ENCODE measurements at regions not wholly inside any gene's neighbourhood (a gene's known extent, or its start where the extent isn't known, plus 50 kb on each side); places are given as distances from the start of the nearest gene placed in this dataset.
"Not testable (repeated sequence)": the region's sequence is repeated elsewhere in the genome, so short reads cannot be mapped to it uniquely, and the experiment has no call there.

GRCh38 chr15:96186105-96186504 is 144.4 kb upstream of the NR2F2 start:
- Histone ChIP-seq H3K36me3 (ENCODE audit: insufficient read depth, low read length) (no peaks in the 10 kb centered on the region), H3K9ac (ENCODE audit: low read depth, low read length) (no peak overlapping the region), H3K4me1 (ENCODE audit: insufficient read depth, low read length) (peaks cover 13% of the 10 kb centered on the region), H3K9me3 (ENCODE audit: control insufficient read depth, insufficient read depth, low read length) (no peaks in the 10 kb centered on the region)

- no peaks in the 10 kb centered on the region for H3K9me3 ChIP-seq (ENCODE audit: control insufficient read depth, insufficient read depth, low read length)
- no peak overlapping the region for H3K9ac ChIP-seq (ENCODE audit: low read depth, low read length)
- peaks cover 8% of the 10 kb centered on the region for H3K4me1 ChIP-seq (ENCODE audit: insufficient read depth, low read length)
- no peaks in the 10 kb centered on the region for H3K36me3 ChIP-seq (ENCODE audit: insufficient read depth, low read length)
Measured at GRCh38 chr15:96187341-96188305, 142.9 kb upstream of the NR2F2 start.

GRCh38 chr15:96197721-96198120 is 132.8 kb upstream of the NR2F2 start:
- H3K4me1 ChIP-seq (ENCODE audit: insufficient read depth, low read length), result no peaks in the 10 kb centered on the region
- no peaks in the 10 kb centered on the region for H3K36me3 ChIP-seq (ENCODE audit: insufficient read depth, low read length)
- H3K9ac ChIP-seq (ENCODE audit: low read depth, low read length), result no peak overlapping the region
- no peaks in the 10 kb centered on the region for H3K9me3 ChIP-seq (ENCODE audit: control insufficient read depth, insufficient read depth, low read length)

- no peaks in the 10 kb centered on the region for H3K4me1 ChIP-seq (ENCODE audit: insufficient read depth, low read length)
- no peaks in the 10 kb centered on the region for H3K36me3 ChIP-seq (ENCODE audit: insufficient read depth, low read length)
- no peak overlapping the region for H3K9ac ChIP-seq (ENCODE audit: low read depth, low read length)
- no peaks in the 10 kb centered on the region for H3K9me3 ChIP-seq (ENCODE audit: control insufficient read depth, insufficient read depth, low read length)
Measured at GRCh38 chr15:96199111-96199510, 131.4 kb upstream of the NR2F2 start.

- no peaks in the 10 kb centered on the region for H3K4me1 ChIP-seq (ENCODE audit: insufficient read depth, low read length)
- no peaks in the 10 kb centered on the region for H3K36me3 ChIP-seq (ENCODE audit: insufficient read depth, low read length)
- no peak overlapping the region for H3K9ac ChIP-seq (ENCODE audit: low read depth, low read length)
- H3K9me3 ChIP-seq (ENCODE audit: control insufficient read depth, insufficient read depth, low read length), result no peaks in the 10 kb centered on the region
Measured at GRCh38 chr15:96200357-96200967, 130.0 kb upstream of the NR2F2 start.

DNA sequence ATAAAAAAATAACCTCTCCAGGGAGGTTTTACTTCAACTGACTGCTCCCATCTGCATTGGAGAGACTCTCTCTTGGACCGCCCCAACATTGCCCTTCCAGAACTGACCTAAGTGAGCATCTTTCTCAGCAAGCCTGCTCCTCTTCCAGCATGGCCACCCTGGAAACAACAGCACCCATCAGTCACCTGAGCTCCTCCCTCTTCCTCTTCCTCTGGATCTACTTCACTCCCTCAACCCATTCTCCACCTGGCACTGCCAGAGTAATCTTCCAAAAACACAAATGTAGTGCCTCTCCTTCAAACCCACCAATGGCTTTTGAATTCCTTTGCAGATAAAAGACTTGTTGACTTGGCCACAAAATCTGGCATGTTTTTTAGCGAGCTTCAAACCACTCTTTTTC is 128.8 kb upstream of the NR2F2 start:
- no peaks in the 10 kb centered on the region for H3K9me3 ChIP-seq (ENCODE audit: control insufficient read depth, insufficient read depth, low read length)
- H3K36me3 ChIP-seq (ENCODE audit: insufficient read depth, low read length), result no peaks in the 10 kb centered on the region
- no peaks in the 10 kb centered on the region for H3K4me1 ChIP-seq (ENCODE audit: insufficient read depth, low read length)
- H3K9ac ChIP-seq (ENCODE audit: low read depth, low read length), result no peak overlapping the region

DNA sequence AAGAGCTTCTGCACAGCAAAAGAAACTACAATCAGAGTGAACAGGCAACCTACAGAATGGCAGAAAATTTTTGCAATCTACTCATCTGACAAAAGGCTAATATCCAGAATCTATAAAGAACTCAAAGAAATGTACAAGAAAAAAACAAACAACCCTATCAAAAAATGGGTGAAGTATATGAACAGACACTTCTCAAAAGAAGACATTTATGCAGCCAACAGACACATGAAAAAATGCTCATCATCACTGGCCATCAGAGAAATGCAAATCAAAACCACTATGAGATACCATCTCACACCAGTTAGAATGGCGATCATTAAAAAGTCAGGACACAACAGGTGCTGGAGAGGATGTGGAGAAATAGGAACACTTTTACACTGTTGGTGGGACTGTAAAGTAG is 124.9 kb upstream of the NR2F2 start:
- H3K4me1 ChIP-seq (ENCODE audit: insufficient read depth, low read length); H3K9ac ChIP-seq (ENCODE audit: low read depth, low read length); H3K9me3 ChIP-seq (ENCODE audit: control insufficient read depth, insufficient read depth, low read length); H3K36me3 ChIP-seq (ENCODE audit: insufficient read depth, low read length): not testable (repeated sequence)

DNA sequence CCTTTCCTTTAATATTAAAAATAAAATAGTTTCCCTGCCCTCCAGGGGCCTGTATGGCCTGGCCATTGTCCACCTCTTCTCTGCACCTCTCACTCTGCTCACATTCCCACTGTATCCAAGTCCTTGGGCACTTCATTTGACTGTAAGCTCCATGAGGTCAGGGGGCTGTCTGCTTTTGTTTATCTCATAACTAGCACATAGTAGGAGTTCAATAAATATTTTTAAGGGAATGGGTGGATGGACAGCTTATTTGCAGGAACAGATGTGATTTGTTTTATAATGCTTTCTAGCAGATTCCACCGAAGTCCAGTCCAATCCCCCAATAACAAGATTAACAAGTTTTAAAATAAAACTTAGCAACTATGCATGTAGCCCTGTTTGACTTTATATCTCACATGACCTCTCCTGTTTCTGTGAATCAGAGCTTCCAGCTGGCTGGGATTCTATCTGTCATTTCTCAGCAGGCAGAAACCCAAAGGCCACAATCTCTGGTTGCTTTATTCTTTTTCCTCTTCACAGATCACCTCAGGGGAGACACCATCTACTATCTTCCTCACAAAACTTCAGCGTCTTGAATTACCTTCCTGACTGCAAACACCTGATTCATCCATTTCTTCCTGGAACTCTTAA is 123.0 kb upstream of the NR2F2 start:
- Histone ChIP-seq H3K4me1 (ENCODE audit: insufficient read depth, low read length) (no peaks in the 10 kb centered on the region), H3K9me3 (ENCODE audit: control insufficient read depth, insufficient read depth, low read length) (no peaks in the 10 kb centered on the region), H3K36me3 (ENCODE audit: insufficient read depth, low read length) (no peaks in the 10 kb centered on the region), H3K9ac (ENCODE audit: low read depth, low read length) (no peak overlapping the region)

GRCh38 chr15:96209285-96209735 is 121.2 kb upstream of the NR2F2 start:
- no peaks in the 10 kb centered on the region for H3K36me3 ChIP-seq (ENCODE audit: insufficient read depth, low read length)
- H3K9ac ChIP-seq (ENCODE audit: low read depth, low read length), result no peak overlapping the region
- H3K4me1 ChIP-seq (ENCODE audit: insufficient read depth, low read length), result no peaks in the 10 kb centered on the region
- no peaks in the 10 kb centered on the region for H3K9me3 ChIP-seq (ENCODE audit: control insufficient read depth, insufficient read depth, low read length)

DNA sequence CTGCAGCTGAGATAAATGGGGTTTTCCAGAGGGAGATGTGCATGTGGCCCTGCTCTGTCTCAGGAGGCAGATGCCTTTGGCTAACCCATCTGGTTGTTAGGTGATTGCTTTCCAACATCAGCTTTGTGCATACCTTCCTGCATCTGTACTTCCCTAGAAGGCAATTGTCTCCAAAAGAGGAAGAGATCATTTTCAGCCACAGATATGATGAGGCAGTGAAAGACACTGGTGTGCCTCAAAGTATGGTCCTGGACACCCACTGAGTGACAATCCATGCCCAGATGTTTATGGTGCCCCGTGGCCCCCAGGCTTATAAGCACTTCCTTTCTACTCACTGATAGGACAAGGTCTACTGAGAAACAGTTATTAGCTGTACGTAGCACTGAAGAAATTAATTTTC is 117.5 kb upstream of the NR2F2 start:
- Histone ChIP-seq H3K9me3 (ENCODE audit: control insufficient read depth, insufficient read depth, low read length) (no peaks in the 10 kb centered on the region), H3K4me1 (ENCODE audit: insufficient read depth, low read length) (no peaks in the 10 kb centered on the region), H3K9ac (ENCODE audit: low read depth, low read length) (no peak overlapping the region)

DNA sequence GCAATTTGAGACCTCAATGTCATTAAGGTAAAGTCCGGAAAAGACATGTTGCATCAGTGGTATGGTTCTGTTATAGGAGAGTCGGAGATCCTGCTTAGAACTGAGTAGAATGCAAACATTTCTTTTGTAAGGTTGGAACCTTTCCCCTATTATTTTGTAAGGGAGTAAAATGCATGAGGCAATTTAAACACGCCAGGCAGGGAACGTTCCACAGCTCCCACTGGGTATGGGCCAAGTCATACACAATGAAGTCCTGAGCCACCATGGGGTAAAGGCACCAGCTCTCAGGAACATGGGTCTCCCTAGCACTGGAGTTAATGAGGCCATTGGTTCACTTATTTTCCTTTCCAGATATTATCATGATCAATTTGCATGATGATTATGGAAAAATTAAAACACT is 116.6 kb upstream of the NR2F2 start:
- Histone ChIP-seq H3K9ac (ENCODE audit: low read depth, low read length) (no peak overlapping the region), H3K4me1 (ENCODE audit: insufficient read depth, low read length) (no peaks in the 10 kb centered on the region), H3K36me3 (ENCODE audit: insufficient read depth, low read length) (no peaks in the 10 kb centered on the region)

More for the DNA sequence above, 117.5 kb upstream of the NR2F2 start:
- no peaks in the 10 kb centered on the region for H3K36me3 ChIP-seq (ENCODE audit: insufficient read depth, low read length)

GRCh38 chr15:96216481-96216880 is 114.0 kb upstream of the NR2F2 start:
- H3K36me3 ChIP-seq (ENCODE audit: insufficient read depth, low read length); H3K9ac ChIP-seq (ENCODE audit: low read depth, low read length); H3K4me1 ChIP-seq (ENCODE audit: insufficient read depth, low read length): not testable (repeated sequence)

More for the DNA sequence above, 116.6 kb upstream of the NR2F2 start:
- no peaks in the 10 kb centered on the region for H3K9me3 ChIP-seq (ENCODE audit: control insufficient read depth, insufficient read depth, low read length)

GRCh38 chr15:96217983-96218382 is 112.5 kb upstream of the NR2F2 start:
- Histone ChIP-seq H3K4me1 (ENCODE audit: insufficient read depth, low read length) (no peaks in the 10 kb centered on the region), H3K9me3 (ENCODE audit: control insufficient read depth, insufficient read depth, low read length) (no peaks in the 10 kb centered on the region), H3K36me3 (ENCODE audit: insufficient read depth, low read length) (no peaks in the 10 kb centered on the region), H3K9ac (ENCODE audit: low read depth, low read length) (no peak overlapping the region)

More at GRCh38 chr15:96216481-96216880, 114.0 kb upstream of the NR2F2 start:
- not testable (repeated sequence) for H3K9me3 ChIP-seq (ENCODE audit: control insufficient read depth, insufficient read depth, low read length)

DNA sequence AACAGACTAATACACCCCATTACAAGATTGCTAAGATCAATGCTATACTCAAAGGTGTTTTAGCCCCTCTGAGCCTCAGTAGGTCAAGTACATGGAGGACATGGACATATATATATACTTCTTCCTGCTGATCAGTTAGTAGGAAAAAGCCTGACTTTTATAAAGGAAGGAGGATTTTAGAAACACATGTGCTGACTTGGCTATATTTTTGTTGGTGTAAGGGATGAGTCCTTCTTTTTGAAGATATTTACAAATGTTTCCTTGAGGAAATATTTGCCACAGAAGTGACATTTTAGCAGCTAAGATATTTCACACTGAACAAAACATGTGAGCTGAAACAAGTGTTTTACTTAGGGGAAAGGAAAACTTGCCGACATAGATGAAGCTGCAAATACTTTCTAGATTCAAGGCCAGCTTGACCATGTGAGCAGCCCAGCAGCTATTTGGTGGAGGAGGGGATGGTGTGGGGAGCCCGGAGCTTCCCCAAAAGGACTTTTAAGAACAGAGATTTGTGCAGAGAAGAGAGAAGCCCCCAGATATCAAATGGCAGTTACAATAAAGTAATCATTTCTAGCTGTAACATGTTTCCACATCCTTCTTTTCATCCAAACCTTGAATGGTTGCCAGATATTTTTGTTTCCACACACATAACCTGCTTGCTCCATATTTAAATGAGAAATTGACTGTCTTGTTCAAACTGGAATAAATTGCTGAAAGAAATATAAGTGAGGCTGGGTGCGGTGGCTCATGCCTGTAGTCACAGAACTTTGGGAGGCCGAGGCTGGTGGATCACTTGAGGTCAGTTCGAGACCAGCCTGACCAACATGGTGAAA is 111.7 kb upstream of the NR2F2 start:
- no peak overlapping the region for H3K9ac ChIP-seq (ENCODE audit: low read depth, low read length)
- H3K9me3 ChIP-seq (ENCODE audit: control insufficient read depth, insufficient read depth, low read length), result no peaks in the 10 kb centered on the region
- no peaks in the 10 kb centered on the region for H3K36me3 ChIP-seq (ENCODE audit: insufficient read depth, low read length)
- H3K4me1 ChIP-seq (ENCODE audit: insufficient read depth, low read length), result no peaks in the 10 kb centered on the region
